ENCODE measurements at regions not wholly inside any gene's neighbourhood (a gene's known extent, or its start where the extent isn't known, plus 50 kb on each side); places are given as distances from the start of the nearest gene placed in this dataset.

DNA sequence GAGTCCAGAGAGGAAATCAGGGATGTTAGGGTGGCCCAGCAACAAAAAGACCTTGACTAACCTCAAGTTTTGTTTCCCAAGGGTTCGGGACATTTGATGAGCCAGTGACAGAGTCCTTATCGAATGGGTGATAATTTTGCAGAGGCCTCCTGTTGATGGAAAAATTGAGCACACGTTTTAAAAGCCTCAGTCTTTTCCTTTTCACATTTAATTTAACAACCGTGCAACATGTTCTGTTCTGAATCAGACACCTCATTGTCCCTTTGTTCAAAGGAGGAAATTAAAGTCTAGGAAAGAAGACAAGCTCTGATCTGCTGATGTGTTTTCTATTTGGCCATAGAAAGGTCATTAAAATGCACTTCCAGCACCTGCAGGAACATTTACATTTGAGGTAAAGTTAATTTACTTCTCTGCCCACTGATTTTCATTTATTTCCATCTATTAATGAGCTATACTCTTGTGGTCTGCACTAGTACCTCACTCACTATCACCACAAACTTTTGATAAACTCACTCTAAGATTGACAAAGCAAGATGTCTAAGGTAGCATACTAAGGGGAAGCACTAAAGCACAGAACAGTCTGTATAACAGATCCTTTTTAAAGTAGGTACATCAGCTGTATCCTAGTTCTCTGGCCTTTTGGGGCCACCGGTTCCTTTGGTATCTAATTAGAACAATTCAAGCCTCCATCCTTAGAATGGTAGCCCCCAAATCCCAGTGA is 147.0 kb downstream of the RPAP3 start:
- H4K20me1 ChIP-seq (ENCODE audit: insufficient read depth, low read length), result no peaks in the 10 kb centered on the region
- H3K4me3 ChIP-seq (replicated peaks in 1 of 3; ENCODE audit: low read depth in 2 of 3, low read length in 3 of 3), result no peak overlapping the region
- Mint-ChIP-seq H3K36me3 (no peaks in the 10 kb centered on the region), H3K4me1 (peaks cover 9% of the 10 kb centered on the region), H3K27ac (no peak overlapping the region), H3K4me3 (no peak overlapping the region), H3K27me3 (ENCODE audit: low read depth in 3 of 3) (peaks cover 0 to 4% (median 3%) of the 10 kb centered on the region in 3 donors), H3K9me3 (peaks cover 0 to 9% (median 0%) of the 10 kb centered on the region in 7 donors)
- H3K4me2 ChIP-seq (replicated peaks; ENCODE audit: extremely low read depth, low read length, poor library complexity, severe bottlenecking), result no peak overlapping the region
- no peak for DNase-seq
- no peak overlapping the region for H2AFZ ChIP-seq (ENCODE audit: insufficient read depth, low read depth, low read length, poor library complexity, severe bottlenecking)
- no peak overlapping the region for H3K9ac ChIP-seq (ENCODE audit: insufficient read depth, low read length, poor library complexity, severe bottlenecking)
- peaks cover 0 to 1% of the 10 kb centered on the region in 2 donors for H3K9me3 ChIP-seq (replicated peaks in 1 of 2; ENCODE audit: control insufficient read depth in 1 of 2, insufficient read depth in 1 of 2, low read length in 2 of 2)
- no peaks in the 10 kb centered on the region for H3K79me2 ChIP-seq (ENCODE audit: insufficient read depth, low read length)
- H3K36me3 ChIP-seq (replicated peaks in 1 of 2; ENCODE audit: control insufficient read depth in 1 of 2, insufficient read depth in 2 of 2, low read length in 2 of 2), result no peaks in the 10 kb centered on the region
- TF ChIP-seq, protein P1, sequence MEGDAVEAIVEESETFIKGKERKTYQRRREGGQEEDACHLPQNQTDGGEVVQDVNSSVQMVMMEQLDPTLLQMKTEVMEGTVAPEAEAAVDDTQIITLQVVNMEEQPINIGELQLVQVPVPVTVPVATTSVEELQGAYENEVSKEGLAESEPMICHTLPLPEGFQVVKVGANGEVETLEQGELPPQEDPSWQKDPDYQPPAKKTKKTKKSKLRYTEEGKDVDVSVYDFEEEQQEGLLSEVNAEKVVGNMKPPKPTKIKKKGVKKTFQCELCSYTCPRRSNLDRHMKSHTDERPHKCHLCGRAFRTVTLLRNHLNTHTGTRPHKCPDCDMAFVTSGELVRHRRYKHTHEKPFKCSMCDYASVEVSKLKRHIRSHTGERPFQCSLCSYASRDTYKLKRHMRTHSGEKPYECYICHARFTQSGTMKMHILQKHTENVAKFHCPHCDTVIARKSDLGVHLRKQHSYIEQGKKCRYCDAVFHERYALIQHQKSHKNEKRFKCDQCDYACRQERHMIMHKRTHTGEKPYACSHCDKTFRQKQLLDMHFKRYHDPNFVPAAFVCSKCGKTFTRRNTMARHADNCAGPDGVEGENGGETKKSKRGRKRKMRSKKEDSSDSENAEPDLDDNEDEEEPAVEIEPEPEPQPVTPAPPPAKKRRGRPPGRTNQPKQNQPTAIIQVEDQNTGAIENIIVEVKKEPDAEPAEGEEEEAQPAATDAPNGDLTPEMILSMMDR (IDR thresholded peaks at IDR 0.05), result no peak
- no peak overlapping the region for H3K27ac ChIP-seq (ENCODE audit: low read depth in 1 of 2, low read length in 2 of 2)
- no peaks in the 10 kb centered on the region for H3K27me3 ChIP-seq (ENCODE audit: control insufficient read depth in 2 of 2, insufficient read depth in 2 of 2, low read length in 2 of 2)
- WGBS (ENCODE audit: insufficient coverage), result 74% methylated on average over 2 of the region's 5 CpGs
- H3K4me1 ChIP-seq (ENCODE audit: control insufficient read depth in 1 of 2, insufficient read depth in 2 of 2, low read length in 2 of 2), result peaks cover 7 to 9% of the 10 kb centered on the region in 2 donors
- intact Hi-C loops (cut with micrococcal nuclease), result no loop called here

DNA sequence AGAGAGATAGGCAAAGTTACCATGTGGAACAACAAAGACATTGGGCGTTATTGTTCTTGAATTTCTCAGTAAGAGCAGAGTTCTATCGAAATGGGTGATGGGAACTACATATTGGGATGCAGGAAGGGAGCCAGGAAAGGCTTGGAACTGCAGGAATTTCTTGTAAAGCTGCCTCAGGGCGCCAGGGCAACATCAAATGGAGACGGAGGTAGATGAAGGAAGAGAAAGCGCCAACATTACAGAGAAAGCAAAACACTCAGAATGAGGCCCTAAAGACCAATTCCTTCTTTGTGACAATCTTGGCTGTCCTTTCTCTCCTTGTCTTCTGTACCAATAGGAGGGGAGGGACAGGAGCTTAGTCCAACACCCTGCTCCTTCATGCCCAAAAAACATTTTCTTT is 148.4 kb downstream of the RPAP3 start:
- H3K4me1 Mint-ChIP-seq, result peaks cover 9% of the 10 kb centered on the region
- H3K4me3 Mint-ChIP-seq, result no peak overlapping the region
- Histone ChIP-seq H3K4me1 (ENCODE audit: control insufficient read depth in 1 of 2, insufficient read depth in 2 of 2, low read length in 2 of 2) (peaks cover 7 to 9% of the 10 kb centered on the region in 2 donors), H3K36me3 (replicated peaks in 1 of 2; ENCODE audit: control insufficient read depth in 1 of 2, insufficient read depth in 2 of 2, low read length in 2 of 2) (no peaks in the 10 kb centered on the region), H3K4me2 (replicated peaks; ENCODE audit: extremely low read depth, low read length, poor library complexity, severe bottlenecking) (no peak overlapping the region), H3K9ac (ENCODE audit: insufficient read depth, low read length, poor library complexity, severe bottlenecking) (no peak overlapping the region), H3K27me3 (ENCODE audit: control insufficient read depth in 2 of 2, insufficient read depth in 2 of 2, low read length in 2 of 2) (no peaks in the 10 kb centered on the region), H4K20me1 (ENCODE audit: insufficient read depth, low read length) (no peaks in the 10 kb centered on the region), H3K9me3 (replicated peaks in 1 of 2; ENCODE audit: control insufficient read depth in 1 of 2, insufficient read depth in 1 of 2, low read length in 2 of 2) (peaks cover 10 to 11% of the 10 kb centered on the region in 2 donors), H3K79me2 (ENCODE audit: insufficient read depth, low read length) (no peaks in the 10 kb centered on the region), H3K27ac (ENCODE audit: low read depth in 1 of 2, low read length in 2 of 2) (no peak overlapping the region), H3K4me3 (replicated peaks in 1 of 3; ENCODE audit: low read depth in 2 of 3, low read length in 3 of 3) (no peak overlapping the region), H2AFZ (ENCODE audit: insufficient read depth, low read depth, low read length, poor library complexity, severe bottlenecking) (no peak overlapping the region)
- intact Hi-C loops (cut with micrococcal nuclease), result no loop called here
- H3K27ac Mint-ChIP-seq, result no peak overlapping the region
- no peaks in the 10 kb centered on the region for H3K36me3 Mint-ChIP-seq
- TF ChIP-seq, protein P1 (IDR thresholded peaks at IDR 0.05), result no peak
- H3K9me3 Mint-ChIP-seq, result peaks cover 7 to 15% (median 9%) of the 10 kb centered on the region in 7 donors
- DNase-seq, result no peak
- H3K27me3 Mint-ChIP-seq (ENCODE audit: low read depth in 3 of 3), result peaks cover 3 to 6% (median 4%) of the 10 kb centered on the region in 3 donors
- 86% methylated on average over 1 of the region's 5 CpGs for WGBS (ENCODE audit: insufficient coverage)

Data from CD14-positive monocyte (primary cell).